ENCODE measurements at regions not wholly inside any gene's neighbourhood (a gene's known extent, or its start where the extent isn't known, plus 50 kb on each side); places are given as distances from the start of the nearest gene placed in this dataset.

DNA sequence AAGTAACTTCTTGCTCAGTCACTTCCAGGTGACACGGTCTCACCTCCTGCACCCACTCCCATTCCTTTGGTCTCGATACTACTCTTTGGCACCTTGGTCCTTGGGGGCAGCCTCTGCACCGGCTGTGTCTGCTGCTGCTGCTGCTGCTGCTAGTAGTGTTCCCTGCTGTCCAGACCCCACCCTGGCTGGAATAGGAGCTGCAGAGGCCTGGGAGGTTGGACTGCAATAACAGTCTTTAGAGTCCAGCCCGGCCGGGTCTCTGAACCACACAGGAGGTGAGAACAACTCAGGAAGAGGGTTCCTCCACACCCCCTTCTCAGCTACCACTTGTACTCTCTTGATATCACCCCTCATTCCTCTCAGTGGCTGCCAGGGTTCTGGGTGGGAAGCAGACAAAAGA, 231.1 kb upstream of the NLRP1 start:
- TF ChIP-seq EZH2 (IDR thresholded peaks at IDR 0.05) (no peak), POLR2AphosphoS5 (IDR thresholded peaks at IDR 0.05; ENCODE audit: borderline replicate concordance, low read depth, low read length) (no peak)

Data from SK-N-MC (cell line).